NCI-H1930 (cell line): ENCODE measurements at regions not wholly inside any gene's neighbourhood (a gene's known extent, or its start where the extent isn't known, plus 50 kb on each side); places are given as distances from the start of the nearest gene placed in this dataset.
A peak's percentile ranks its signal among the peaks of the same experiment; 100 is the strongest.
"Not testable (repeated sequence)": the region's sequence is repeated elsewhere in the genome, so short reads cannot be mapped to it uniquely, and the experiment has no call there.

Experiments used
- DNase-seq, 2 experiments: peaks; one replicate each; lab custom pipeline; 2025; lab: John Stamatoyannopoulos, UW

GRCh38 chr11:134944131-134944530, 532.1 kb upstream of the B3GAT1 start:
- DNase-seq, result no peak

DNA sequence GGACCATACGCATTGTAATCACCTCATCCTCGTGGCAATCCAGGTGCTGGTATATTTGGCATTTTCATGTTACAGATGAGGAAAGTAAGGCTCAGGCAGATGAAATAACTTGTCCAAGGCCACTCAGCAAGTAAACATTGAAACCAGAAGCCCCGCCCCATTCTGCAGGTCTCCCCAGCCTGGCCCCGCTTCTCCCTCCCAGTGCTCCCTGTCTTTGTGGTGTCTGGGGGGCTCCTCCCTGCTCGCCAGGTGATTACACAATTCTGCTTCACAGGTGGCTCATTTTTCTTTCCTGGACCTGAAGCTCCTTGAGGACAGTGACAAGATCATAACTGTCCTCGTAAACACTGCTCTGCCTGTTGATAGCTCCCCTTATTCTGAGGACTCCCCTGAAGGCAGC, 531.5 kb upstream of the B3GAT1 start:
- DNase-seq, result no peak

DNA sequence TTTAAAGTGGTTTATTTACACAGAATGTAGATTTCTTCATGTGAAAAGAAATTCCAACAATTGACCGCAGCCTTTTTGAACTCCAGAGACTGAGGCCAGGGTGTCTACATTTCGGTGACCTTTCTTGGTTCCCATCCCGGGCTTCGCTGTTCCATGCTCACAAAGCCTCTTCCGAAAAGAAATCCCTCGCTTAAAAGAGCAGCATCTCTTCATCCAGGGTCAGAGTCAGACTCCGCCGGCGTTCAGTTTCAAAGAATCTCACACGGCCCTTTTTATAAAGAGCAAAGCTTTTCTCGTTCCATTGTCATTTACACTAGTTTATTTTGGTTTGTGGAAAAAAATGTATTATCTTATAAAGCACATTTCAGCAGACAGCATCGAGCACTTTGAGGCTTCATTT, 530.6 kb upstream of the B3GAT1 start:
- DNase-seq, result no peak

DNA sequence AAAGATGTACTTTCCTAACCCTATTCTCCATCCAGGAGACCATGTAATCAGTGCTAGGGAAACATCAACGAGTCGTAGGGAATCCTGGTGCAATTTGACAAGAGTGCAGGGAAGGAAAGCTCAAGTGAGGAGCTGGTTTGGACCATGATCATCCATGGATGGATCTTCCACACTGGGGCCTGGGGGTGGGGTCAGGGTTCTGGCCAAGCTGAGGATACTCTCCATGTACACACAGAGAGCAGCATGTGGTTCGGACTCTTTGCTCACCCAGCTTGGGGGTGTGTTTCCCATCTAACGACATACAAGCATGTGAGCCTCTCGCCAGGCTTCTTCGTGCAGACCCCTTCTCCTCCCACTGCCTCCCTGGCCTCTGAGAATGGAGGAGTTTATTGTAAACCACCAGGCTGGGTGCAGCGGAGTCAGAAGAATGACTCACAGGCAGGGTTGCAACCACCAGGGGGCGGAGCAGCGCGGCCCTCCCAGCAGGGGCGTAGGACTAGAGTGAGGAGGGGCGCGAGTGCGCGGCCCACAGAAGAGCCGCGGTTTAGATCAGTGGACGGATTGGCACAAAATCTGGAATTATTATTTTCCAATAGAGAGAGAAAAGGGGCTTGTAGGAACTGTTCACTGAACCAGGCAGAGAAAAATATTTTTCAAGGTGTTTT, 530.0 kb upstream of the B3GAT1 start:
- DNase-seq, result not testable (repeated sequence)

DNA sequence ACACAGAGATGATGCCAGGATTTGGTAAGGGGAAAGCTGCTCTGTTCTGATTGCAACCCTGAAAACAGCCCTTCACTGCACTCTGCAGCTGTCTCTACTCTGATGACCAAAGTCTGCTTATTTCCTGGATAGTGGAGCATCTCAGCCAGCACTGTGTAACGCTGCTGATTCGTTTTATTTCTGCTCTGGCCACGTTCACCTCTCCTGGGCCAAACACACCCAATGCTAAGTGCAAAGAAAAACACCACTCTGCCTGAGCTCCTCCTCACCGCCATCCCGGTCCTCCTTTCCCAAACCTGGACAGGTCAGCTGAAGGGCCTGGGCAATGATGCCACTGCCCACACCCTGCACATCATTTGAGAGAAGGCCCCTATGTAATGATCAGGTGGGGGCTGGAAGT, 529.3 kb upstream of the B3GAT1 start:
- no peak for DNase-seq

DNA sequence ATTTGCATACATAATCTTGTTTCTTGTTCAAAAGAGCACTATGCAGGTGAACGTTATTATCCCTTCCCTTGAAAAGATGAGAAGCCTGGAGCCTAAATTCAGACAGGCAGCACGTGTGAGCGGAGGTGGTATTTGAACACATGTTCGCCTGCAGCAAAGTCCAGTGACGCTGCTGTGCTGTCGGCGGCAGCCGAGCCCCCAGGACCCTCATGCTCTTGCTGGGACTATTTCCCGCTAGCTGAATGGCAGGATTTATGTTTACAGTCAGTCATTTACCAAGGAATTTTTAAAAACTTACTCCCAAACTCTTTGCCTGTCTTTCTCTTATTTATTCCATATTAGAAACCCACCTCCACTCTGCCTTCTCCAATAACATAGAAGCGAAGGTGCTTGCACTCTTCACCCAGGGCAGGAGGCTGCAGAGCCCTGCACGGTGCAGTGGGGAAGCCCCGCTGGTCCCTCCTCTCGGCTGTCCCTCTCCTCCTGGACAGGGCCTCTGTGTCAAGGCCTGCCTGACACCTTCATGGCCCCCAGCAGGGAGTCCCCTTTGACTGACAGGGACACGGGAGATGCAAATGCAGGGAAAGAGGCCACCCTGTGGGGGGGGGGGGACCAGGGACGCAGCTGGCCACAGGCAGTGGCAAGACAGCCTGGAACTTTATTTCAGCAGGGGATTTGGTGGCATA, 528.5 kb upstream of the B3GAT1 start:
- no peak for DNase-seq

DNA sequence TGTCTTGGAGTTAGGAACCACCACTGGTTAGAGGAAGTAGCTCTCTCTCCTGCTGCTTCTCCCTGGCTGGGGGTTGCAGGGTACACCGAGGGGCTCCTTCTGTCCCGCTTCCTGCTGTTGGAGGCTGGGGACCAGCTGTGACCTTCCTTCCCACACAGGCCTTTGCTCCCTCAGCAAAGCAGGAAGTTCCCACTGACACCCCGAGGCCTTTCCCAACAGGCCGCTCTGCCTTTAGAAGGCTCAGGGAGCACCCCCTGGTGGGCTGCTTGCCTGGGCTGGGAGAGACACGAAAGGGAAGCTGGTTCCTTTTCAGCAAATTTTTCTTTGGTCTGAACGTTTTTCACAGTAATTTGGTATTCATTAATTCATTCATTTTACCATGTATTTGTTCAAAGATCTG, 527.9 kb upstream of the B3GAT1 start:
- no peak for DNase-seq

DNA sequence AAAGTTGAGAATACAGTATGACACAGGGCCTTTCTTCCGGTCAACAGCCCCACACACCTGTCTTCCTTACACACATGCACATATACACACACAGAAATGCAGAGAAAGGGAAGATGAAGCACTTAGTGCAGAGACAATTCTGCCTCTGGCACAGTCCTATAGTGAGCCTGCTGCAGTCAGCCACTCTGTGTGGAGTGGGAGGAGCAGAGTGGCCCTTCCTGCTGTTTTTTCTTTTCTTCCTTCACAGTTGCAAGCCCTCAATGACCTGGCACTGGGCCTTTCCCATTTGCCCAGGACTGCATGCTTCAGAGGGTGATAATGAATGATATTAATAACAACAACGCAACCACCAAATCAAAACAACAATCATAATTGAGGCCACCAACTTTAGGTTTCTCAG, 527.0 kb upstream of the B3GAT1 start:
- no peak for DNase-seq

- DNase-seq, result no peak
Measured at GRCh38 chr11:134938212-134938611, 526.2 kb upstream of the B3GAT1 start.

GRCh38 chr11:134937193-134937592, 525.2 kb upstream of the B3GAT1 start:
- DNase-seq, result peak in 1 of 2 experiments; percentile 10

GRCh38 chr11:134932761-134933160, 520.7 kb upstream of the B3GAT1 start:
- DNase-seq, result no peak

- no peak for DNase-seq
Measured at GRCh38 chr11:134925432-134925831, 513.4 kb upstream of the B3GAT1 start.

- no peak for DNase-seq
Measured at GRCh38 chr11:134923441-134923840, 511.4 kb upstream of the B3GAT1 start.

GRCh38 chr11:134921938-134922337, 509.9 kb upstream of the B3GAT1 start:
- DNase-seq, result no peak

DNA sequence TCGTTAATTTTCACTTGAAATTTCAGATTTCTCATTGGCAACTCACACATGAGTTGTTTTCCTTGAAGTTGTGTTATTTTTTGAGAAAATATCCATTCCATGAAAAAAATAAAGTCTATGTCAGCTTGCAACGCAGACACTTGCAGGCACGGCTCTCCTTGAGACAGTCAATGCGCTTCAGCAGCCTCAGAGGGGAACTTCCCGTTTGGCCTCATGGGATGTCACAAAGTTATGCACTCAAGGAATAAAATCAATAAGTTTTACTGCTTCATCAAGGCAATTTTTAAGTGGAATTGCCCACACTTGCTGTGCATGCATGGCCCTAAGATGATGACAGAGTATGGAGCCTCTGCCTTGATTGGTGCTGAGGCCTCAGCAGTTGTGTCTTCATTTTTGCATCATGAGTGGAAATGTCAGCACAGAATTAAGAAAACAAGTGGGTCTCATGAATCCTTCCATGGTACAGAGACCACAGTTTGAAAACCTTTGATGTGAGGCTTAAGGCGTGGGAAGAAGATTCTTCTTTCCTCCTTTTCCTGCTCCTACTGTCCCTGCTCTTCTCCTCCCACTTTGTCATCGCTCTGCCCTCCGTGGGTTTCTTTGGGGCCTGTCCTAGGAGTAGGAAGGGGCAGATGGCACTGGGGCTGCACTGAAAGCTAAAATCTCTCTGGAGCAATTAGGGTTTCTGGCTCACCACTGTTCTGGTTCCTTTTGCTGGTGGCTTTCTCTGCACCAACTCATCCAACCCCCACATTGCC, 509.0 kb upstream of the B3GAT1 start:
- DNase-seq, result no peak

DNA sequence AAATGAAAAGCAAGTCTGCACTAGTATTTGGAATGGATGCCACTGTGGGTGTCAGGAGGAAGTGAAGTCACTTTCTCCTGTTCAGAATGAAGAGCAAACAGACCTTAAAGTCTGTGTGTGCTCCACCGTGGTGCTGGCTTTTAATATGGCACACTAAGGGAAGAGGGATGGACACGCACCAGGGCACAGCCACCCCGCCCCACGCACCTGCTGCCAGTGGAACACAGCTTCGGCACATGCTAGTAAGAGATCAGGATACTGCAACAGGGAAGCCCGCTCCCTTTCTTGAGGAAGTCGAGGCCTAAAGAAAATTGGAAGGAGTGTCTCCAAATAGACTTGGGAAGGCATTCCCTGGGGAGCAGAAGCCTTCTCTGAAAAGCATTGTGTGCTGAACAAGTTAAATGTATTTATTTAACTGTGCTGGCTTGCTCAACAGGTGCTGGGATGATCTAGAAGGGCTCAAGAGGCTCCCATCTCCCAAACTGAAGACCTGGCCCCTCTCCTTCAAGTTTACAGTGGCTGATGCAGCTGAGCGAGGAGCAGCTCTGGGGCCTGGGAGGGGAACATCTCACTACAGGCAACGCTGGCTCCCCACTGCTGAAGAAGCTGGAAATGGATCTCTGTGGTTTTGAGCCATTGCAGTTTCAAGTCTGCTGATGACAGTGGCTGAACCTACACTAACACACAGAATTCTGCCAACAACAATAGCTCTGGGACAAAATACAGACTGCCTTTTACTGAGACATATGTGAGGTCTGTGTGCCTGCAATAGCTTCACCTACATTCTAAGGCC, 504.6 kb upstream of the B3GAT1 start:
- DNase-seq, result no peak

- no peak for DNase-seq
Measured at GRCh38 chr11:134915881-134916280, 503.8 kb upstream of the B3GAT1 start.

GRCh38 chr11:134915212-134915611, 503.2 kb upstream of the B3GAT1 start:
- no peak for DNase-seq

- DNase-seq, result no peak
Measured at GRCh38 chr11:134913999-134914590, 502.1 kb upstream of the B3GAT1 start.

DNA sequence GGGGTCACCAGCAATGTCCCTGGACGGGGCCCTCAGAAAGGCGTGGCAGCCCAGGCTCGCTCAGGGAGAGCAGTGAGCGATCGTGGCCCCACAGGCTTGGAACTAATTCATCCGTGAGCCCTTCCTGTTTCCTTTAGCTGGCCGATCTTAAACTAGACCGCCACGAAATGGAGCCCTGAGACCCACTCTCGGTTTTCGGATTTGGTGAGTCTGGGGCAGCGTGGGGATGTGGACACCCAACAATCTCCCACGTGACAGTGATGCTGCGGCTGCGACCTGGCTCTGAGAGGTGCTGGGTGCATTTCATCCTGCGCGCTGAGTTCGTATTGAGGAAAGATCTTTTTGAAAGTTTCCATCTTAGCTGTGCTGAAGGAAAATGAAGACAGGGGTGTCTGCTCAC, 501.3 kb upstream of the B3GAT1 start:
- DNase-seq, result no peak

DNA sequence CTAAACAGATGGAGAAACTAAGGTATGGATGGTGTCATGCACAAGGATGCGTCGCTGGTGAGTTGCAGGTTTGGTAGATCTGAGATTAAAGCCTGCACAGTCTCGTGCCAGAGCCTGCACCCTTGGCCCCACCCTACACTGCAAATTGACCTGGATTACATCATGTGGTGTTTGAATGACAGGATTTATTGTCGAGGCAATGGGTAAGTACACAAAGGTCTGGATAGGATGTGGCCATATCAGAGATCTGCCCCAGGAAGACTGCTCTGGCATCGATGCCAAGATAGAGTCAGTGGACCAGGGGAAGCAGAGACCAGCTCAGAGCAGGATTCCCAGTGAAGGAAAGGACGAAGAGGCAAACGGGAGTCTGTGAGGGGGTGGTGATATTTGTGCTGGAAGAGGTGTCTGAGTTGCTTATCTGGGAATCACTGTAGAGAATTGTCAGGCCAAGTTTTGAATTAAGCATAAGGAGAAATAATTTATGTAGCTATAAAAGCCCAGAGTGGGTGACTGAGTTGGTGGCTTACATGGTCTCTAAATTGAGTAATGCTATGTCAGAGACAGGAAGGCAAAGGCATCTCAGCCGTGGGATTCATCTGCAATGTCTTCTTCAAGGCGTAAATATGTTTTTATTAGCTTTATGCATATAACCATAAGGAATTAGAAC, 499.6 kb upstream of the B3GAT1 start:
- DNase-seq, result no peak
